NCI-H1092 (cell line): ENCODE measurements at regions not wholly inside any gene's neighbourhood (a gene's known extent, or its start where the extent isn't known, plus 50 kb on each side); places are given as distances from the start of the nearest gene placed in this dataset.

Source experiments
- DNase-seq: peaks from one replicate; lab custom pipeline; 2025; lab: John Stamatoyannopoulos, UW

DNA sequence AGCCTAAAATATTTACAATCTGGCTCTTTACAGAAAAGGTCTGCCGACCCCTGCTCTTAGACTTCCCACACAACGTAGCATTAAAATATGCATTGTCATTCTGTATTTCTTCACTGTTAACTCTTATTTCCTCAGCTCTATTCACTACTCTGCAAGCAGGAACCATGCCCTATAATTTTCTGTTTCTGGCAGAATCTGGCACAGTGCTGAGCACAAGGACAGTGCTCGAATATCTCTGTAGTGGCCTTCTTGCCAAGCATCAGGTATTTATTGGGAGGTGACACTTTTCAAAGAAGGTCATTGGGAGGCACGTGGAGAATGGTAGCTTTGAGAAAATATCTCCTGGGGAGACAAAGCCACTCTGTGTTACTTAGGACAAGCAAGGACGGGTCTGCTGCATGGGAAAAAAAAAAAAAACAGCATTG is 77.9 kb downstream of the PSMG1 start:
- no peak for DNase-seq

DNA sequence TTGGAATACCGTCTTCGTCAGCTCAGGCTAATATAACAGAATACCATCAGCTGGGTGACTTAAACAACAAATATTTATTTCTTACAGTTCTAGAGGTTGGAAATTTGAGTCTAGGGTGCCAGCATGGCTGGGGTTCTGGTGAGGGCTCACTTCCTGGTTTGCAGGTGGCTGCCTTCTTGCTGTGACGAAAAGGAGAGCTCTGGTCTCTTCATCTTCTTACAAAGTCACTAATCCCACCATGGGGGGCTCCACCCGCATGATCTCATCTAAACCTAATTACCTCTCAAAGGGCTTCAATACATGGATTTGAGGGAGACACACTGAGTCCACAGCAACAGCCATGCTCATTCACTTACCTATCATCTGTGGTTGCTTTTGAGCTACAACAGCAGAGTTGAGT is 78.3 kb downstream of the PSMG1 start:
- no peak for DNase-seq

DNA sequence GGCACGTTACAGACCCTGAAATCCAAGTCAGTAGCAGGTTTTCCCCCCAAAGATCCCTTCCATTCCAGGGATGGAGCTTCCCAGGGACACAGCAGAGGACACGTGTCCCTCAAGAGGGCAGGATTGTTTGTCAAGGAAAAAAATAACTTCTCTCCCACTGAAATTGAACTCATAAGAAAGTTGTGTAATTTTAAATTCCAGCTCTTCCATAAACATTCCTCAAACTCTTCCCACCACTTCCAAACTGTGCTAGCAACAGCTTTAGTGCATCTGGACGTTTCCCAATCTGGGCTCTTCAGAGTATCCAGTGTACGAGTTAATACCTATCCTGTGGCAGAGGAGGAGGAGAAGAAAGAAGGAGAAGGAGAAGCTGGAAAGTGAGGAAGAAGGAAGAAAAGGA is 79.6 kb downstream of the PSMG1 start:
- no peak for DNase-seq

GRCh38 chr21:39099859-39100258 is 83.4 kb downstream of the PSMG1 start:
- no peak for DNase-seq

GRCh38 chr21:39098696-39099200 is 84.5 kb downstream of the PSMG1 start:
- DNase-seq = no peak

- no peak for DNase-seq
Measured at GRCh38 chr21:39097981-39098380, 85.3 kb downstream of the PSMG1 start.

GRCh38 chr21:39097335-39097861 is 85.9 kb downstream of the PSMG1 start:
- no peak for DNase-seq

- no peak for DNase-seq
Measured at GRCh38 chr21:39096754-39097153, 86.5 kb downstream of the PSMG1 start.

- DNase-seq = no peak
Measured at GRCh38 chr21:39095681-39096080, 87.6 kb downstream of the PSMG1 start.

GRCh38 chr21:39094847-39095579 is 88.2 kb downstream of the PSMG1 start:
- DNase-seq = no peak

DNA sequence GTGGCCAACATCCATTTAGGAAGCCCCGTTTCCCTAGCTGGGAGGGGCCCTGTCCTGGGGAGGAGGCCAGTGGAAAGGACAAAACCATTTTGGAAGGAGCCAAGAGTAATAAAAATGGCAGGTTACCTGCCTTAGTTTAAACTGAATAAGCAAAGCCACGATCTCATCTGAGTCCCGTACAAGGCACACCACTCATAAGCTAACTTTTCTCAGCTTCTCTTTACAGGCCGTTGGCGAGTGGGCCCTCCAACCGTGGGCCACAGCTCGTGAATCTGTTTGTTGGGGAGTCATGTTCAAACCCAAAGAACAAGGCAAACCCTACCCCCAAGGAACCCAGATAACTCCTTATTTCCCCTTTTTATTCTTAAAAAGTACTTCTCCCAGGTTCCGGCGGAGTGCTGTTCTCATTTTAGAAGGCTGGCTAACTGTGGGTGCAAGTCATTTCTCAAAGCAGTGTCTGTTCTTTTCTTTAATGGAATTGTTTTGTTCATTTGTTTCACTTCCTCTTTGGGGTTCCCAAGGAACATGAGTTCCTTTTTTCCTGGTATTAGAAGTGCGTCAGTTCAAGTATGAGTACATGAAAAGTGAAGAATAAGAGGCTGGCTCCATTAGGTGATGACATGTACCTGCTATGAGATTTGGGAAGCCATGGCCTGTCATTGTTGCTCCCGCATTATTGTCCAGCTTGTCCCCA is 89.0 kb downstream of the PSMG1 start:
- no peak for DNase-seq

GRCh38 chr21:39093526-39093925 is 89.7 kb downstream of the PSMG1 start:
- DNase-seq = no peak

GRCh38 chr21:39088831-39089380 is 94.3 kb downstream of the PSMG1 start:
- DNase-seq = no peak

- no peak for DNase-seq
Measured at GRCh38 chr21:39088031-39088370, 95.2 kb downstream of the PSMG1 start.

DNA sequence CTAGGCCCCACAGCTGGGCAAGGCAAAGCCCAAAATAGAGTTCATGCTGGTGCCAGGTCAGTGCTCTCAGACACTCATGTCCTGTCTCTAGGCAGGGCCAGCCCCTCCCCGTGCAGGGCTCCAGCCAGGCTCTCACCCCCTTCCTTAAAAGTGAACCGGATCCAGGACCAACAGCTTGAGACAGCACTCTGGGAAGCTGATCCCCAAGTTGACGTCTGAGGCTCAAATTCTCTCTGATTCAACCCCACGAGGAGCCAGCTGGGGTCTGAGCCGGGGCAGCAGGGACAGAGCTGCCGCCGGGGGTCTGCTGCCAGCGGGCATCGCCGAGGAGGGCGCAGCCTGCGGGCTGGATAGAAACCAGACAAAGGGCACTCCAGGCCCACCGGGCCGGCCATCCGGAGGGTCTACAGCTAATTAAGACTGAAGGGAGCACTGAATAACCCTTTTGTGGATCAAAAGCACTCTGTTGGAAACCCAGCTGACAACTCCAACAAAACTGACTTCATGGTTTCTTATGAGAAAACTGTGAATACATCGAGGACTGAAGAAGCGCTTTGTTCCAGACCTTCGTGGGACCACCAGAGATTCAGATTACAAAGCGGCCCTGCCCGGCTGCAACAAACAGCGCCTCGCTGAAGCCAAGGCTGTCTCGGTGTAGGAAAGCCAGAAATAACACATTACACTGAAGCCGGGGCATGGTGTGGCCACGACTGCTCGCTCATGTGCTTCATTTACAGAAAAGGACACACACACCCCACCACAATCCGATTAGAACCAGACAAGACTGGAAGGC is 95.8 kb downstream of the PSMG1 start:
- DNase-seq = no peak

DNA sequence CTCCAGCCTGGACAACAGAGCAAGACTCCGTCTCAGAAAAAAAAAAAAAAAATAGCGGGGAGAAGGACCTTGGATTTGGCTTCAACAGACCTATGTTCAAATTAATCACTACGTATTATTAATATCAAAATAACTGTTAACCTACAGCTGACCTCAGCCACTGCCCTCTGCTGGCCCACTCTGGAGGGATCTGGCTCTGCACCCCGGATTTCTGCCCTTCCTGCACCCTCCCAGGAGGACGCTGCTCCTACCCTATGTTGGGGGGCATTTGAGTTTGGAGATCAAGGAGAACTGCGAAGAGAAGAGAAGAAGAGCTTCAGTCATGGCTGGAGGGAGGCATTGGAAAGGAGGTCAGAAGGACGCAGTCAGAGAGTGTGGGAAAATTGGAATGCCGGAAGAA is 96.7 kb downstream of the PSMG1 start:
- no peak for DNase-seq

DNA sequence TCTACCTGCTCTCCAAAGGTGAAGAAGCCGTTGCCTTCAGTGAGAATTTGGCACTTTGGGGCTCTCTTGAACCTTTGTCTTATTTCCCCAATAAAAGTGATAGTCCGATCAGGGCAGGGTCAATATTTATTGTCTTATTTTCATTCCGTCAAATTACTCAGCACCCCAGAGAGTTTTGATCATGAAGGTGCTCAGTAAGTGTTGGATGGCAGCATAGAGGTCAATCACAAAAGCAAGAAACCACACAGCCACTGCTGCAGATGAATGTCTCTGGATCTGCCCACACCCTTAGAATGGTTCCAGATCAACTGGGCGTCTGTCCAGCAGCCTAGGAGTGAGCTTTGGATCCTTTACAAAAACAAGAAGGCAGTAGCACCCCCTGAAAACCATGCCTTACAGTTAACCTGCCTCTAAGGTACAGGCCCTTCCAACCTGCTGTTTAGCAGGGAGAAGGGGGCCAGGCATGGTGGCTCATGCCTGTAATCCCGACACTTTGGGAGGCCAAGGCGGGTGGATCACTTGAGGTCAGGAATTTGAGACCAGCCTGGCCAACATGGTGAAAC is 97.3 kb downstream of the PSMG1 start:
- no peak for DNase-seq

DNA sequence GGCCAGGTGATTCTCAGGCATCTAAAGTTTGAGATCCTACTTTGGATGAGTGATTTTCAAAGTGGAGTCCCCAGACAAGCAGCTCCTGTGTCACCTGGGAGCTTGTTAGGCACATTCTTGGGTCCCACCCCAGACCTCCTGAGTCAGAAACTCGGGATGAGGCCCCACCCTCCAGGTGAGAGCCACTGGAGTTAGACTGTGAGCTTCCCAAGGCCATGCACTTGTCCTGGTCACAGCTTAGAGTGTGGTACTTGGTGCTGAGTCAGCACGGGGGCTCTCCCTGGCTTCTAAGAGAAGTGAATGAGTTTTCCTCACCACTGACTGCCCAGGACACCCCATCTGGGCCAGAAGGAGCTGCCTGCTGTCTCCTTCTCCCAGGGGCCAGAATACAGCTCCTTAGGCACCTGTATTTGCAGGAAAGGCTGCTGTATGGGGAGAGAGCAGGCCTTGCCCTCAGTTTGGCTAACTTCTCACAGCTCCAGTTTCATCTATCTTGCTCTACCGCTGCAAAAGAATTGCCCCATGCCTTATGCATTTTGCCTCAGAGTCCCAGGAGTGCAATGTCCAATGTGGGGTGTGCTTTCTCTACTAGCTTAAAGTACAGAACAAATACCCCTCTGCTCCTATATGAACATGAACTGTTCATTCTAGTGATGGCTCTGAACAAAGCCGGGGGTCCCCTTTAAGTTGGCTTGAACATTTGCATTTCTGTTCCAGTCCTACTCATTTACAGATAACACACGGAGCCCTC is 98.1 kb downstream of the PSMG1 start:
- no peak for DNase-seq

DNA sequence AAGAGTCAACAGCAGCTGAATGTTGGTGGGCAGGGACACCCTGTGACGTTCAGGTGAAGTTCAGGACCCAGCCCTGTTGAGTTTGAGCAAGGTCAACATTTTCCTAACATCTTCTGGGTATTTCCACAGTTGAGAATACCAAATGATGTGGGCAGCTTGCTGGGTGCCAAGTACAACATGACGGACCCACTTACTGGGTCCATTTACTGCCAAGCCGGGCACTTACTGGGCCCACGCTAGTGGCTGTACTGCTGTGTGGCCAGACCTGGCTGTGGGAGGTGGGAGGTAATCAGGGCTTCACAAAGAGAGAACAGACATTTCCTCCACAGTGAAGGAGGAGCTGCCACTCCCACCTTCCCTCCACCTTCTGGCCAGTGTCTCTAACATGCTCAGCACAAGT is 99.2 kb downstream of the PSMG1 start:
- DNase-seq = no peak

DNA sequence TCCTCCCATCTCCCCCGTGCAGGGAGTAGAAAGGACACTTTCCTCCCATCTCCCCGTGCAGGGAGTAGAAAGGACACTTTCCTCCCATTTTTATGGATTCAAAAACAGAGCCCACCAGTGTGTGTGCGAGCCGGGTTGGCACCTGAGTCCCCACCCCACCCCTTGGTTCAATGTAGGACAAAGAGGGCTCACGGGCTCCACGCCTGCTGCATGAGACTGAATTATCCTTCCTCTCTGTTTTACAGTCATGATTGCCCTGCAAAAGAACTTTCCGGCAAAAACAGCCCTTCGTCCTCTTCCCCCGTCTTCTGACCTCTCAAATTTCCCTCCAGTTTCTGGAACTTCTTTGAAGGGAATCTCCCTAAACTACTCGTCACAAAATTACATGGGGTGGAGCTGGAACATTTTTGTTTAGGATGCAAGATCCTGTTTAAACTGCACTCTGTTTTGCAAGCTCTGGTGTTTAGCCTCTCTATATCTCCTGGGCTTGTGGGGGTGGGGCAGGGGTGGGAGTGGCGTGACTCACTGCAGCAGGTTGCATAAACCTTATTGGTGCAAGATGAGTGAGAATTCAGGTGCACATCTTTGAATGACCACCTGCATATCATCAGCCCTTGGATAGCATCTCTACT is 99.8 kb downstream of the PSMG1 start:
- no peak for DNase-seq
